K562 (cell line): ENCODE measurements at regions not wholly inside any gene's neighbourhood (a gene's known extent, or its start where the extent isn't known, plus 50 kb on each side); places are given as distances from the start of the nearest gene placed in this dataset.

Experiments used
- ETV6 ChIP-seq, 3 experiments: fragments of 150-350 bp in 1 of 3; sonication (generic) in 1 of 3; formaldehyde crosslinking in 1 of 3; IDR thresholded peaks; 2 replicates each; pipeline versions ENCODE4 v1.6.1 to v1.8.0; 2014 to 2022; ENCODE audit warnings: borderline replicate concordance in 2 of 3, low read depth in 2 of 3, antibody characterized with exemption in 1 of 3, low read length in 1 of 3, mild to moderate bottlenecking in 1 of 3, missing genetic modification reagents in 1 of 3
- FOXP1 ChIP-seq: sonication (generic); formaldehyde crosslinking; IDR thresholded peaks from 2 replicates; pipeline ENCODE4 v1.8.0; 2022; ENCODE audit warnings: mild to moderate bottlenecking, missing genetic modification reagents
- HNRNPUL1 ChIP-seq: fragments of 200-400 bp; formaldehyde crosslinking; IDR thresholded peaks from 2 replicates; pipeline ENCODE4 v1.6.1; 2017; ENCODE audit warnings: low read length
- KAT7 ChIP-seq: sonication (generic); formaldehyde crosslinking; IDR thresholded peaks from 2 replicates; pipeline ENCODE4 v1.8.0; 2022; ENCODE audit warnings: missing genetic modification reagents, mild to moderate bottlenecking, borderline replicate concordance
- MEF2A ChIP-seq: IDR thresholded peaks from 2 replicates; pipeline ENCODE4 v1.6.1; 2011; ENCODE audit warnings: low read depth, mild to moderate bottlenecking, low read length, moderate library complexity; ENCODE audit not compliant: control insufficient read depth
- TAF15 ChIP-seq: fragments of 200-400 bp; formaldehyde crosslinking; IDR thresholded peaks from 2 replicates; pipeline ENCODE4 v1.6.1; 2017; ENCODE audit warnings: mild to moderate bottlenecking, low read depth, low read length, moderate library complexity
- ZC3H4 ChIP-seq: sonication (generic); formaldehyde crosslinking; IDR thresholded peaks from 2 replicates; pipeline ENCODE4 v1.9.0; 2021; ENCODE audit warnings: missing genetic modification reagents, borderline replicate concordance
- ZNF324 ChIP-seq: fragments of 250-450 bp; sonication (Bioruptor Pico); IDR thresholded peaks from 2 replicates; pipeline ENCODE4 v1.4.0; 2020; ENCODE audit warnings: mild to moderate bottlenecking
- TF ChIP-seq, protein P1 (sequence below): conservative IDR thresholded peaks from 2 replicates; pipeline ENCODE4 v1.6.1; 2011; ENCODE audit warnings: low read depth, mild to moderate bottlenecking, low read length; ENCODE audit not compliant: control insufficient read depth
- TF ChIP-seq, protein P2 (sequence below): sonication (generic); formaldehyde crosslinking; IDR thresholded peaks from 2 replicates; pipeline ENCODE4 v1.8.0; 2022; ENCODE audit warnings: missing genetic modification reagents, mild to moderate bottlenecking, borderline replicate concordance

DNA sequence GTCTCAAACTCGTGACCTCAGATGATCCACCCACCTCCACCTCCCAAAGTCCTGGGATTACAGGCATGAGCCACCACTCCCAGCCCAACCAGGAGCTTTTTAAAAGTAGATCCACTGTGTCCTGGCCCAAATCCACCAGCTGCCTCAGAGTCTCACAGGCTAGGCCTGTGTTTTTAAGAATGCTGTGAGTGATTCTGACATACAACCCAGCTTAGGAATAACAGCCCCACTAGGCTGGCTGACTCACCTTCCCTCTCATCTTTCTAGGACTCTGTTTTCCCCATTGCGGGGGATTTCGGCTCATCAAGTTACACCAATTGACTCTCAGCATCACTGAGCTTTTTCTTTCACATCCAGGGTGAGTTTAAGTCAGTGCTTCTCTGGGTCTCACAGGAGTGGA, 207.6 kb downstream of the SKIDA1 start (continued):
- no peak for TF ChIP-seq KAT7 (CRISPR knock-in tag)
- TF ChIP-seq, protein P1, sequence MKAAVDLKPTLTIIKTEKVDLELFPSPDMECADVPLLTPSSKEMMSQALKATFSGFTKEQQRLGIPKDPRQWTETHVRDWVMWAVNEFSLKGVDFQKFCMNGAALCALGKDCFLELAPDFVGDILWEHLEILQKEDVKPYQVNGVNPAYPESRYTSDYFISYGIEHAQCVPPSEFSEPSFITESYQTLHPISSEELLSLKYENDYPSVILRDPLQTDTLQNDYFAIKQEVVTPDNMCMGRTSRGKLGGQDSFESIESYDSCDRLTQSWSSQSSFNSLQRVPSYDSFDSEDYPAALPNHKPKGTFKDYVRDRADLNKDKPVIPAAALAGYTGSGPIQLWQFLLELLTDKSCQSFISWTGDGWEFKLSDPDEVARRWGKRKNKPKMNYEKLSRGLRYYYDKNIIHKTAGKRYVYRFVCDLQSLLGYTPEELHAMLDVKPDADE, result no peak
- no peak for TF ChIP-seq ZNF324
- no peak for TF ChIP-seq ZC3H4 (CRISPR knock-in tag)
- no peak for TF ChIP-seq FOXP1
- no peak for TF ChIP-seq TAF15
- no peak for TF ChIP-seq MEF2A
- no peak for TF ChIP-seq ETV6 (IDR thresholded peaks at IDR 0.05; ENCODE audit: borderline replicate concordance in 1 of 2, low read depth in 2 of 2, low read length in 1 of 2)
- TF ChIP-seq ETV6 (CRISPR knock-in tag; IDR thresholded peaks at IDR 0.05; ENCODE audit: borderline replicate concordance), result no peak
- TF ChIP-seq, protein P2, sequence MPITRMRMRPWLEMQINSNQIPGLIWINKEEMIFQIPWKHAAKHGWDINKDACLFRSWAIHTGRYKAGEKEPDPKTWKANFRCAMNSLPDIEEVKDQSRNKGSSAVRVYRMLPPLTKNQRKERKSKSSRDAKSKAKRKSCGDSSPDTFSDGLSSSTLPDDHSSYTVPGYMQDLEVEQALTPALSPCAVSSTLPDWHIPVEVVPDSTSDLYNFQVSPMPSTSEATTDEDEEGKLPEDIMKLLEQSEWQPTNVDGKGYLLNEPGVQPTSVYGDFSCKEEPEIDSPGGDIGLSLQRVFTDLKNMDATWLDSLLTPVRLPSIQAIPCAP (CRISPR knock-in tag), result no peak
- no peak for TF ChIP-seq HNRNPUL1
